Mesendoderm (in vitro differentiated cells): ENCODE measurements at regions not wholly inside any gene's neighbourhood (a gene's known extent, or its start where the extent isn't known, plus 50 kb on each side); places are given as distances from the start of the nearest gene placed in this dataset.
A peak's percentile ranks its signal among the peaks of the same experiment; 100 is the strongest.

Source experiments
- DNase-seq: peaks from one replicate; pipeline ENCODE4 v3.0.0; 2013
- H2AK5ac ChIP-seq: 2 replicates; pipeline ENCODE4 v1.6.1; 2013; ENCODE audit warnings: low read length, inconsistent platforms
- H2BK120ac ChIP-seq: 2 replicates; pipeline ENCODE4 v1.6.1; 2013; ENCODE audit warnings: low read depth, mild to moderate bottlenecking, low read length, moderate library complexity, mixed read lengths
- H2BK15ac ChIP-seq: replicated peaks from 2 replicates; pipeline ENCODE4 v1.6.1; 2013; ENCODE audit warnings: low read depth, mild to moderate bottlenecking, moderate library complexity
- H2BK5ac ChIP-seq: 2 replicates; pipeline ENCODE4 v1.6.1; 2013; ENCODE audit warnings: low read length, inconsistent platforms
- H3K18ac ChIP-seq: 2 replicates; pipeline ENCODE4 v1.6.1; 2013; ENCODE audit warnings: mild to moderate bottlenecking, low read length, mixed read lengths
- H3K23ac ChIP-seq: one replicate; pipeline ENCODE4 v1.6.1; 2013; ENCODE audit warnings: low read length
- H3K27ac ChIP-seq: 2 replicates; pipeline ENCODE4 v1.5.1; 2013; ENCODE audit warnings: low read depth, mild to moderate bottlenecking, inconsistent platforms, low read length, moderate library complexity
- H3K27me3 ChIP-seq: 2 replicates; pipeline ENCODE4 v1.6.1; 2013; ENCODE audit warnings: low read length, control low read depth, mild to moderate bottlenecking, inconsistent platforms; ENCODE audit not compliant: insufficient read depth, poor library complexity
- H3K36me3 ChIP-seq: 2 replicates; pipeline ENCODE4 v1.6.1; 2013; ENCODE audit warnings: low read length, inconsistent platforms; ENCODE audit not compliant: control insufficient read depth, insufficient read depth
- H3K4ac ChIP-seq: one replicate; pipeline ENCODE4 v1.6.1; 2013; ENCODE audit warnings: low read depth, mild to moderate bottlenecking, low read length, moderate library complexity
- H3K4me1 ChIP-seq: 2 replicates; pipeline ENCODE4 v1.6.1; 2013; ENCODE audit warnings: low read depth, low read length, inconsistent platforms; ENCODE audit not compliant: control insufficient read depth
- H3K4me2 ChIP-seq: 2 replicates; pipeline ENCODE4 v1.6.1; 2013; ENCODE audit warnings: low read length
- H3K4me3 ChIP-seq: 2 replicates; pipeline ENCODE4 v1.5.1; 2013; ENCODE audit warnings: mild to moderate bottlenecking, low read length
- H3K56ac ChIP-seq: one replicate; pipeline ENCODE4 v1.6.1; 2013; ENCODE audit warnings: low read length
- H3K79me1 ChIP-seq: 2 replicates; pipeline ENCODE4 v1.6.1; 2013; ENCODE audit warnings: low read length, inconsistent platforms
- H3K79me2 ChIP-seq: 2 replicates; pipeline ENCODE4 v1.6.1; 2013; ENCODE audit warnings: mild to moderate bottlenecking, low read length; ENCODE audit not compliant: control insufficient read depth, insufficient read depth
- H3K9ac ChIP-seq: 2 replicates; pipeline ENCODE4 v1.6.1; 2013; ENCODE audit warnings: low read length, inconsistent platforms
- H4K5ac ChIP-seq: one replicate; pipeline ENCODE4 v1.6.1; 2013; ENCODE audit warnings: low read length
- H4K8ac ChIP-seq: one replicate; pipeline ENCODE4 v1.6.1; 2013; ENCODE audit warnings: low read depth, mild to moderate bottlenecking, control low read depth, low read length, moderate library complexity
- WGBS: extraction: QIAGEN DNeasy Blood & Tissue Kit; methylation state at CpG from one replicate; pipeline ENCODE4 v1.1.7; 2013; ENCODE audit warnings: low lambda C conversion rate, missing lambda C conversion rate; ENCODE audit not compliant: insufficient coverage; ENCODE audit errors: extremely low coverage; 5-methylcytosine and 5-hydroxymethylcytosine counted together

GRCh38 chr9:27787891-27788290, 214.6 kb upstream of the C9orf72 start:
- peak; percentile 77 for DNase-seq
- no CpG with 5 or more reads among the region's 2 CpGs for WGBS

GRCh38 chr9:27791311-27791710, 218.0 kb upstream of the C9orf72 start:
- Histone ChIP-seq H3K36me3 (no peaks in the 10 kb centered on the region), H4K8ac (no peak overlapping the region), H3K4me2 (no peak overlapping the region), H3K4ac (no peak overlapping the region), H3K79me1 (no peaks in the 10 kb centered on the region), H3K23ac (no peak overlapping the region), H2AK5ac (no peak overlapping the region), H3K9ac (no peak overlapping the region), H2BK5ac (no peak overlapping the region), H3K4me1 (no peaks in the 10 kb centered on the region), H2BK120ac (no peak overlapping the region), H4K5ac (no peak overlapping the region), H3K27me3 (no peaks in the 10 kb centered on the region), H3K79me2 (no peaks in the 10 kb centered on the region), H3K18ac (no peak overlapping the region), H3K56ac (no peak overlapping the region), H3K27ac (no peak overlapping the region), H3K4me3 (no peak overlapping the region), H2BK15ac (no peak overlapping the region)
- DNase-seq = peak; percentile 21
- no CpG with 5 or more reads among the region's 1 CpG for WGBS

More at GRCh38 chr9:27787891-27788290, 214.6 kb upstream of the C9orf72 start:
- no peaks in the 10 kb centered on the region for H3K79me1 ChIP-seq
- H3K56ac ChIP-seq = no peak overlapping the region
- H3K4me2 ChIP-seq = no peak overlapping the region
- H3K18ac ChIP-seq = no peak overlapping the region
- no peaks in the 10 kb centered on the region for H3K36me3 ChIP-seq
- no peak overlapping the region for H2BK15ac ChIP-seq
- no peak overlapping the region for H3K23ac ChIP-seq
- no peak overlapping the region for H3K4ac ChIP-seq
- no peaks in the 10 kb centered on the region for H3K79me2 ChIP-seq
- no peaks in the 10 kb centered on the region for H3K27me3 ChIP-seq
- H3K4me1 ChIP-seq = no peaks in the 10 kb centered on the region
- no peak overlapping the region for H4K5ac ChIP-seq
- H3K9ac ChIP-seq = no peak overlapping the region
- no peak overlapping the region for H2AK5ac ChIP-seq
- no peak overlapping the region for H2BK5ac ChIP-seq
- H3K27ac ChIP-seq = no peak overlapping the region
- no peak overlapping the region for H2BK120ac ChIP-seq
- no peak overlapping the region for H3K4me3 ChIP-seq
- no peak overlapping the region for H4K8ac ChIP-seq

- H2BK15ac ChIP-seq = no peak overlapping the region
- H3K4ac ChIP-seq = no peak overlapping the region
- peak overlapping the region; percentile 75 for H3K18ac ChIP-seq
- no peak overlapping the region for H3K4me2 ChIP-seq
- no peak overlapping the region for H3K23ac ChIP-seq
- no peaks in the 10 kb centered on the region for H3K79me1 ChIP-seq
- peak overlapping the region; percentile 76 for H4K8ac ChIP-seq
- no peak overlapping the region for H2BK120ac ChIP-seq
- H4K5ac ChIP-seq = no peak overlapping the region
- DNase-seq = no peak
- H3K4me1 ChIP-seq = no peaks in the 10 kb centered on the region
- WGBS = no CpG with 5 or more reads among the region's 2 CpGs
- H3K79me2 ChIP-seq = no peaks in the 10 kb centered on the region
- H3K9ac ChIP-seq = no peak overlapping the region
- H3K36me3 ChIP-seq = no peaks in the 10 kb centered on the region
- no peak overlapping the region for H3K56ac ChIP-seq
- H3K4me3 ChIP-seq = no peak overlapping the region
- H3K27ac ChIP-seq = no peak overlapping the region
- no peaks in the 10 kb centered on the region for H3K27me3 ChIP-seq
- H2AK5ac ChIP-seq = no peak overlapping the region
- no peak overlapping the region for H2BK5ac ChIP-seq
Measured at GRCh38 chr9:27792971-27793689, 219.8 kb upstream of the C9orf72 start.

- no CpG with 5 or more reads among the region's 1 CpG for WGBS
- no peak overlapping the region for H3K18ac ChIP-seq
- H3K56ac ChIP-seq = no peak overlapping the region
- H2AK5ac ChIP-seq = no peak overlapping the region
- no peak overlapping the region for H3K23ac ChIP-seq
- H2BK120ac ChIP-seq = no peak overlapping the region
- no peak overlapping the region for H3K4ac ChIP-seq
- H3K79me1 ChIP-seq = no peaks in the 10 kb centered on the region
- no peak overlapping the region for H4K8ac ChIP-seq
- H2BK15ac ChIP-seq = no peak overlapping the region
- no peaks in the 10 kb centered on the region for H3K79me2 ChIP-seq
- H3K4me2 ChIP-seq = no peak overlapping the region
- H4K5ac ChIP-seq = no peak overlapping the region
- H3K4me1 ChIP-seq = no peaks in the 10 kb centered on the region
- no peak overlapping the region for H3K27ac ChIP-seq
- no peak overlapping the region for H3K9ac ChIP-seq
- no peaks in the 10 kb centered on the region for H3K36me3 ChIP-seq
- H2BK5ac ChIP-seq = no peak overlapping the region
- no peak overlapping the region for H3K4me3 ChIP-seq
- H3K27me3 ChIP-seq = no peaks in the 10 kb centered on the region
- no peak for DNase-seq
Measured at GRCh38 chr9:27799326-27799725, 226.0 kb upstream of the C9orf72 start.

GRCh38 chr9:27800159-27800558, 226.9 kb upstream of the C9orf72 start:
- H3K4me3 ChIP-seq = no peak overlapping the region
- no peak overlapping the region for H2BK5ac ChIP-seq
- H2BK120ac ChIP-seq = no peak overlapping the region
- H2BK15ac ChIP-seq = no peak overlapping the region
- no peak overlapping the region for H4K5ac ChIP-seq
- H3K4me1 ChIP-seq = no peaks in the 10 kb centered on the region
- H3K27ac ChIP-seq = no peak overlapping the region
- H3K36me3 ChIP-seq = no peaks in the 10 kb centered on the region
- H4K8ac ChIP-seq = no peak overlapping the region
- no peaks in the 10 kb centered on the region for H3K79me1 ChIP-seq
- WGBS = 100% methylated on average over 1 of the region's 1 CpG
- H3K4ac ChIP-seq = no peak overlapping the region
- no peak overlapping the region for H3K18ac ChIP-seq
- H3K23ac ChIP-seq = no peak overlapping the region
- DNase-seq = no peak
- no peaks in the 10 kb centered on the region for H3K79me2 ChIP-seq
- H3K4me2 ChIP-seq = no peak overlapping the region
- no peaks in the 10 kb centered on the region for H3K27me3 ChIP-seq
- H2AK5ac ChIP-seq = no peak overlapping the region
- H3K9ac ChIP-seq = no peak overlapping the region
- no peak overlapping the region for H3K56ac ChIP-seq
